BJ (cell line): ENCODE measurements at regions not wholly inside any gene's neighbourhood (a gene's known extent, or its start where the extent isn't known, plus 50 kb on each side); places are given as distances from the start of the nearest gene placed in this dataset.

ENCODE experiments used
- CTCF ChIA-PET: fragments of 350-600 bp; formaldehyde crosslinking; extraction: SDS; loops from one replicate; lab custom pipeline; 2021; ENCODE audit warnings: antibody characterized with exemption, inconsistent platforms; lab: Yijun Ruan, JAX
- POLR2A ChIA-PET: fragments of 300-600 bp; sonication (Branson Sonifier 250); formaldehyde crosslinking; extraction: SDS; loops from one replicate; lab custom pipeline; 2021; ENCODE audit warnings: antibody characterized with exemption; lab: Charles Lee
- DNase-seq: peaks from one replicate; pipeline ENCODE4 v3.0.0-alpha.2; 2011; ENCODE audit warnings: low read depth
- H3K27me3 ChIP-seq: 2 replicates; pipeline ENCODE4 v1.6.0; 2011; ENCODE audit warnings: low read length; ENCODE audit not compliant: control insufficient read depth, insufficient read depth
- H3K36me3 ChIP-seq: 2 replicates; pipeline ENCODE4 v1.5.1; 2011; ENCODE audit warnings: low read length; ENCODE audit not compliant: control insufficient read depth, insufficient read depth
- H3K4me3 ChIP-seq: 2 replicates; pipeline ENCODE4 v1.5.1; 2011; ENCODE audit warnings: low read depth, mild to moderate bottlenecking, control low read depth, low read length
- CTCF ChIP-seq: IDR thresholded peaks from 2 replicates; pipeline ENCODE4 v1.5.1; 2011; ENCODE audit warnings: low read depth, mild to moderate bottlenecking, control low read depth, inconsistent platforms, low read length, moderate library complexity; ENCODE audit not compliant: insufficient read depth

DNA sequence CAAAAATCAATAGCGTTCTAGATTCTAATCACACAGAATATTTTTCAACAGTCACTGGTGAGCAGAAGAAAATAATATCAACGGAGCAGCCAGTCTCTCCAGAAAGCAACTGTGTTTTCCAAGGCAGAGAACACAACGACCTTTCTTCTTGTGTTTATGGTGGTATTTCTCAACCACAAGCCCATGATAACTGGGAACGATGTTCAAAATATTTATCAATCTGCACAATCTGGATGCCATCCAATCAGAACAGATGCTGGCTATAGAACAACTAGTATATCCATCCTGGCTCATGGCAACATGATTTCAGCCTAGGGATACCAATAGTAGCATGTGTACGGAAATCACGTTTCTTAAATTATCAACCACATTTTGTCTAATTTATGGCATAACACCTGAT, 162.7 kb upstream of the RUNX1 start:
- POLR2A ChIA-PET: no interaction called here
- DNase-seq: no peak

DNA sequence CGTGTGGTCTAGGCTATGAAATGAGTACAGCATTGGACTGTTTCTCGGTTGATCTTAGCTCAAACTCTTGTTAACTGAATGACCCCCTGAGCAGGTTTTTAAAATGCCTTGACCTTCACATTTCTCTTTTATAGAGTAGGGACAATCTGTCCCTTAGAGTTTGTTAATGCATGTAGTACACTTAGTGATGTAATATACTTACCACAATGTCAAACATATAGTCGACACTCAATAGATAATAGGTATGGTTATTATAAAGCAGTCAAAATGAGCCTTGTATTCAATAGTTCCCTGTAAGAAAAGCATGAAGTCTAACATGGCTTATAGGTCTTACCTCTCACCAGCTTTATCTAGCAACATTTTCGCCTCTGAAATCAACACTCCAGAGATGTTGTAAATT, 161.0 kb upstream of the RUNX1 start:
- ChIA-PET CTCF (no interaction called here), POLR2A (no interaction called here)
- Histone ChIP-seq H3K27me3 (no peaks in the 10 kb centered on the region), H3K36me3 (no peaks in the 10 kb centered on the region), H3K4me3 (no peak overlapping the region)
- no peak for TF ChIP-seq CTCF
- DNase-seq: no peak

More for the DNA sequence above, 162.7 kb upstream of the RUNX1 start:
- Histone ChIP-seq H3K27me3 (no peaks in the 10 kb centered on the region), H3K4me3 (no peak overlapping the region), H3K36me3 (no peaks in the 10 kb centered on the region)
- TF ChIP-seq CTCF: no peak
- CTCF ChIA-PET: interaction anchor here (1.3 kb wide), 1 partner anchor 172 kb away, joined by 3 read pairs; no protein-coding TSS in a partner anchor

DNA sequence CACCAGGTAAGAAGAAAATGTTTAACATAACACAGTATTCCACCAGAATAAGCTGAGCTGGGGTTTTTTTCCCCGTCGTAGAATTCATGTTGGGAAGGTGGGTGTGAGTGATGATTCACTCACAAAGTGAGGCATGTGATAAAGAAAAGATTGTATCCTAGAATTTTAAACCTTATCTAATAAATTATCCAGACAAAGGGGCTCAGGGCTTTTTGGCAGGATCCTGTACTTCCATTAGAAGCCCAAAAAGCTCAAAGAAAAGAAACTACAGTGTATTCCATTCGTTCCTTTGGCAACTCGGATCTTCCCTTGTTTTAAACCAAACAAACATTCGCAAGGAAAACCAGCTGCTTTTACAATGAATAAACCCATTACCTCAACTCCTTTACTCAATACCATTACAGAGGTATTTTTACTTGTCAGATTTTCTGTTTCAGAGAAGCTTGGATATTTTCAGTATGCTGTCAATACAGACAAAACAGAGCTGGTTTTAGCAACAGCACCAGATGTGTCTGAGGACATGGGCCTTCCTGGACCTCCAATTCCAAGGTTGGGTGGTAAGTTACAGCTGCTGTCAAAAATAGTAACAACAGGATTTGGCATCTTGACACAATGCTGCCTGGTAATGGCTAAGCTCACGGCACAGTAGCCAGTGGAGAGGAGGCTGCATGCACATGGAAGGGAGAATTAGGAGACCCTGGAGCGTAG, 159.9 kb upstream of the RUNX1 start:
- CTCF ChIA-PET: interaction anchor here (0.6 to 2.2 kb wide), 4 partner anchors 8 to 630 kb away, joined by 3 to 5 read pairs (median 4); no protein-coding TSS in a partner anchor
- no peak for DNase-seq
- POLR2A ChIA-PET: interaction anchor here (0.6 to 0.8 kb wide), 3 partner anchors 48 to 321 kb away, joined by 3 to 9 read pairs (median 5); no protein-coding TSS in a partner anchor
- Histone ChIP-seq H3K4me3 (no peak overlapping the region), H3K36me3 (no peaks in the 10 kb centered on the region), H3K27me3 (no peaks in the 10 kb centered on the region)
- TF ChIP-seq CTCF: no peak

DNA sequence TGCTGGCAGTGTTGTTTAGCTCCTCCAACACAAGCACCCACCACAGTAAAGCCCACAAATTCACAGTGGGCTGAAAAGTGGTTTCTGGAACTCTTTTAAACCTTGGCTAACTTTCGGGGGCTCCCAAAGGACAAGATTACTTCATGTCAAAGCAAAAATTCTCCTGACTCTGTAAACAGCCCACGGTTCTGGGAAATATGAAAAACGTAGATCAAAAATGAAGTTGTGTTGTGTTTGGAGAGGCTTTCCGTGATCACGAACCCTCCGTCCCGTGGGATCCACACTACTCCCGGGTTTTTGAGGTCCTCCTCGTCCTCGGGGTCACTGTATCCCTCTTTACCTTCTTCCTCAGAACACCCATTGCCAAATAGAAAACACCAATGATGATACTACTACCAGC, 159.0 kb upstream of the RUNX1 start:
- CTCF ChIA-PET: interaction anchor here (0.6 to 2.2 kb wide), 4 partner anchors 9 to 319 kb away, joined by 3 to 5 read pairs (median 4); no protein-coding TSS in a partner anchor
- POLR2A ChIA-PET: interaction anchor here (0.6 kb wide), 1 partner anchor 272 kb away, joined by 9 read pairs; no protein-coding TSS in a partner anchor
- TF ChIP-seq CTCF: no peak

GRCh38 chr21:35207322-35207721, 158.2 kb upstream of the RUNX1 start:
- ChIA-PET POLR2A (no interaction called here), CTCF (interaction anchor here (1.2 to 2.2 kb wide), 3 partner anchors 9 to 318 kb away, joined by 3 to 5 read pairs (median 4); no protein-coding TSS in a partner anchor)
- no peak for TF ChIP-seq CTCF

More for the DNA sequence above, 159.0 kb upstream of the RUNX1 start:
- no peak overlapping the region for H3K4me3 ChIP-seq
- H3K36me3 ChIP-seq: no peaks in the 10 kb centered on the region
- H3K27me3 ChIP-seq: no peaks in the 10 kb centered on the region
- DNase-seq: no peak

More at GRCh38 chr21:35207322-35207721, 158.2 kb upstream of the RUNX1 start:
- Histone ChIP-seq H3K36me3 (no peaks in the 10 kb centered on the region), H3K27me3 (no peaks in the 10 kb centered on the region), H3K4me3 (no peak overlapping the region)
- DNase-seq: no peak
